T47D (cell line): ENCODE measurements at regions not wholly inside any gene's neighbourhood (a gene's known extent, or its start where the extent isn't known, plus 50 kb on each side); places are given as distances from the start of the nearest gene placed in this dataset.
"Not testable (repeated sequence)": the region's sequence is repeated elsewhere in the genome, so short reads cannot be mapped to it uniquely, and the experiment has no call there.

ENCODE experiments used
- DNase-seq, 2 experiments: peaks; one replicate each; pipeline versions ENCODE4 v3.0.0 to v3.0.0-alpha.2; 2011 to 2012; ENCODE audit warnings: low read depth in 1 of 2, low spot score in 1 of 2
- JUND ChIP-seq: IDR thresholded peaks from 2 replicates; pipeline ENCODE4 v1.6.1; 2012; ENCODE audit warnings: low read depth
- in situ Hi-C: cut with HindIII; loops from 2 replicates; pipeline ENCODE4 v1.10.0; 2016; ENCODE audit warnings: low sequenced_read_pairs, low pct_unique_long_range_greater_than_20kb

- DNase-seq: no peak
- no peak for TF ChIP-seq JUND
- in situ Hi-C loops: no loop called here
These were observed 1231.2 kb upstream of the ZEB2 start for GRCh38 chr2:145751155-145751554.

GRCh38 chr2:145750612-145751011 is 1230.7 kb upstream of the ZEB2 start:
- no peak for DNase-seq
- TF ChIP-seq JUND: no peak
- in situ Hi-C loops: no loop called here

GRCh38 chr2:145750144-145750543 is 1230.2 kb upstream of the ZEB2 start:
- in situ Hi-C loops: no loop called here
- DNase-seq: no peak
- no peak for TF ChIP-seq JUND

GRCh38 chr2:145749556-145749955 is 1229.6 kb upstream of the ZEB2 start:
- in situ Hi-C loops: no loop called here
- TF ChIP-seq JUND: no peak
- no peak for DNase-seq

- DNase-seq: no peak
- in situ Hi-C loops: no loop called here
- TF ChIP-seq JUND: no peak
These were observed 1229.0 kb upstream of the ZEB2 start for GRCh38 chr2:145748927-145749326.

GRCh38 chr2:145747715-145748114 is 1227.8 kb upstream of the ZEB2 start:
- no peak for TF ChIP-seq JUND
- in situ Hi-C loops: no loop called here
- DNase-seq: no peak

GRCh38 chr2:145745387-145745721 is 1225.4 kb upstream of the ZEB2 start:
- in situ Hi-C loops, DNase-seq: not testable (repeated sequence)

- no peak for DNase-seq
- no peak for TF ChIP-seq JUND
- in situ Hi-C loops: no loop called here
These were observed 1224.8 kb upstream of the ZEB2 start for GRCh38 chr2:145744541-145745386.

GRCh38 chr2:145743011-145743410 is 1223.1 kb upstream of the ZEB2 start:
- in situ Hi-C loops: no loop called here
- no peak for DNase-seq
- no peak for TF ChIP-seq JUND

GRCh38 chr2:145741636-145742035 is 1221.7 kb upstream of the ZEB2 start:
- in situ Hi-C loops: no loop called here
- no peak for DNase-seq
- TF ChIP-seq JUND: no peak

GRCh38 chr2:145741181-145741580 is 1221.3 kb upstream of the ZEB2 start:
- in situ Hi-C loops: no loop called here
- TF ChIP-seq JUND: no peak
- DNase-seq: no peak

GRCh38 chr2:145740302-145740701 is 1220.4 kb upstream of the ZEB2 start:
- no peak for TF ChIP-seq JUND
- in situ Hi-C loops: no loop called here
- no peak for DNase-seq

- in situ Hi-C loops: no loop called here
- peak in 1 of 2 experiments; percentile 1 for DNase-seq
- no peak for TF ChIP-seq JUND
These were observed 1219.8 kb upstream of the ZEB2 start for GRCh38 chr2:145739681-145740080.

- in situ Hi-C loops: no loop called here
- no peak for DNase-seq
- TF ChIP-seq JUND: no peak
These were observed 1217.0 kb upstream of the ZEB2 start for GRCh38 chr2:145736871-145737270.
